Stimulated activated CD4-positive, alpha-beta T cell treated with anti-CD3 and anti-CD28 coated beads, Interleukin-15, amount 100 ng/mL, for 48 hours (primary cell): ENCODE measurements at regions not wholly inside any gene's neighbourhood (a gene's known extent, or its start where the extent isn't known, plus 50 kb on each side); places are given as distances from the start of the nearest gene placed in this dataset.

Experiments
- DNase-seq, 2 donors: peaks; one replicate each; pipeline ENCODE4 v3.0.0-alpha.2; 2020; ENCODE audit warnings: low read depth in 2 of 2

DNA sequence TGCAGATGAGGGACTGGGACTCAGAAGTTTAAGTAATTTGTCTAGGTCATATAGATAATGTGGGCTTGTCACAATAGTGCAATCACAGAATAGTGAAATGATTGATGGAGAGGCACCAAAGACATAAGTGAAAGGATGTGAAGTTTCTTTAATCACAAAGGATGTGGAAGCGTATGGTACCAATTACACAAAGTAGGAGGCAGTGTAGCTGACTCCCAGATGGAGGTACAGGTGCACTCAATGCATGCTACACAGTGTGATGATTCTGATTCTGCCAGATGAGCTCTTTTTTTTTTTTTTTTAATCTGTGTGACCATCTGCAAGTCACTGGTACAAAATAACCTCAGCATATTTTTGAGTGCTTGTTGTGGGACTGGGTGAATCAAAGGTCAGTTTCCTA is 411.3 kb downstream of the SPRY1 start:
- no peak for DNase-seq

DNA sequence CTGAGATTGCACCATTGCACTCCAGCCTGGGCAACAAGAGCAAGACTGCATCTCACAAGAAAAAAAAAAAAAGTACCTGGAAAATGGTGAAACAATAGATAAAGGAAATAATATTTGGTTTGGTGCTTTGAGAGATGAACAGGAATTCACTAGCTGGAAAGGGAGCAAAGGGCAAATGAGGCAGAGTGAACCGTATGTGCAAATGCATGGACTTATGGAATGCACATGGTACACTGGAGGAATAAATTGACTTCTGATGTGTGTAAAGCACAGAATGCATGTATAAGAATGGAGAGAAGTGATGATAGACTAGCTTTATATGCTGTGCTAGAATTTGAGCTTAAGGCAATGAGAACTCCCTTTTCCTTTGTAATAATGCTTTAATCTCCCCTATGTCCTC is 413.3 kb downstream of the SPRY1 start:
- no peak for DNase-seq

DNA sequence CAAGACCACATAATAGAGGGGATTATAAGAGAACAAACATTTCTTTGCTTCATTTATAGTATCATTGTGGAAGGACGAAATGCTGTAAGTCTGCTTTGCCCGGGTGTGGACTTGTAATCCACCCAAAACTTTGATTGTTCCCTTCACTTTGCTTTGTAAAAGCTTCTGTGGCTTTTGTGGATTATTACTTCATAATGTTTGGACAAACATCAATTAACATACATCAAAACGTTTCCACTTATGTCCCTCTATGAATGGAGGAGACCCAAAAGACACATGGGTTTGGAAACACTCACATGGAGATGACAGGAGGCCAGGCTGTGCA is 415.4 kb downstream of the SPRY1 start:
- no peak for DNase-seq

DNA sequence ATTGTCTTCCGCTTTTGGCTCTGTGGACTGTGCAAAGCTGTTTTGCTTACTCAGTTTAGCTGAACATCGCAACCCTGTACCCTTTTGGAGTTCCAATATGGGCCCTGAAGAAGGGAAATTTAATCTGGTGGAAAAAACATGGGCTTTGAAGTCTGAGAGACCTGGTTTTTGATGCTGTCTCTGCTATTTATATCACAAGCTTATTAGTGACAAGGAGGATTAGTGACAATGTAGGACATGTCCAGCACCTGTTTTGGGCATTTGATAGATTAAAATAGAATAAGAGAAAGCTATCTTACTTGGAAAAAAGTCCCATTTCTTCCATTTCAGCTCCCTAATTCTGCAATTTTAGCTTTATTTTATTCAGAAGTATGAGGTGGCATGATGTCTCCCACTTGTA is 417.3 kb downstream of the SPRY1 start:
- DNase-seq = no peak

DNA sequence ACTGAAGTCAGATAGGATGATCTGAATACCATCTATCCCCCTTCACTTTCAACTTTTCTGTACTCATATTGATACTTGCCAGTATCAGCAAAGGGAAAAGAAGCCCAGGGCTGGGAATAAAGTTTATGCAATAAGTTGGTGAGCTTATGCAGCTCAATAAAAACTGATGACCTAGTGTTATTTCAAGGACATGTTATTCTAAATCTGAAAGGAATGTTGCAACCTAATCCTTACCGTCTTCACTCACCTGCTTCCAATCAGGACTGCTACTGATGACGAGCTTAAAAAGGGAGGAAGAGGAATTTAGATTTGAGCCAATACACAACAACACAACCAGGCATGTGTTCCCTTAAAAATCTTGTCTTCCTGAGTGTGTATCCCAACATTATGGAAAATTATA is 419.9 kb downstream of the SPRY1 start:
- DNase-seq = no peak

DNA sequence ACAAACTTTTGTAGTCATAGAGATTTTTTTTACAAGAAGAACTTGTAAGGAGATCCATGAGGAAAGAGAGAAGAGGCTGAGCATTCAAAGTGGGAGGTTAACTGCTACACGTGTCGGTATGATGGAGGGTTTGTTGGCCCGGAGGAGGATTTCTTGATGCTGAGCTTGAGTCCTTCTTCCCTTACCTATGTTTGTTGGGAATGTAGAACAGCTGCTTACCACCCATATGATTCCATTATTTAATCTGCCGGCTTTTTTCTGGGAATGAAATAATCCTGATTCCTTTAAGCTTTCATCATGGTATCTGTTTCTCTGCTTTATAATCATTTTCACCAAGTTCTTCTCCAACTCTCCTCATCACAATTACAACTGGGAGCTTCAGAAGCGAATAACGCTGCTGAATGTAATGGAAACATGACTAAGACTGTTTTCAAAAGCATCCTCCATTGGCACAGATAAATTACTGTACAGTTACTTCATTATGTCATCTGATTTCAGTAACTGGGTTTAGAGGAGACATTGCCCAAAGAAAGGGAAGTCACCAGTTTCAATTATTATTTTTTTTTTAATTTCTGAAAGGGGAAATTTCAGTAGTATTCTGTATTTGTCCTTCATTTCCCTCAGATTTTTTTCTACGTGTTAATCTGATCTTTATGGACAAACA is 420.6 kb downstream of the SPRY1 start:
- no peak for DNase-seq

DNA sequence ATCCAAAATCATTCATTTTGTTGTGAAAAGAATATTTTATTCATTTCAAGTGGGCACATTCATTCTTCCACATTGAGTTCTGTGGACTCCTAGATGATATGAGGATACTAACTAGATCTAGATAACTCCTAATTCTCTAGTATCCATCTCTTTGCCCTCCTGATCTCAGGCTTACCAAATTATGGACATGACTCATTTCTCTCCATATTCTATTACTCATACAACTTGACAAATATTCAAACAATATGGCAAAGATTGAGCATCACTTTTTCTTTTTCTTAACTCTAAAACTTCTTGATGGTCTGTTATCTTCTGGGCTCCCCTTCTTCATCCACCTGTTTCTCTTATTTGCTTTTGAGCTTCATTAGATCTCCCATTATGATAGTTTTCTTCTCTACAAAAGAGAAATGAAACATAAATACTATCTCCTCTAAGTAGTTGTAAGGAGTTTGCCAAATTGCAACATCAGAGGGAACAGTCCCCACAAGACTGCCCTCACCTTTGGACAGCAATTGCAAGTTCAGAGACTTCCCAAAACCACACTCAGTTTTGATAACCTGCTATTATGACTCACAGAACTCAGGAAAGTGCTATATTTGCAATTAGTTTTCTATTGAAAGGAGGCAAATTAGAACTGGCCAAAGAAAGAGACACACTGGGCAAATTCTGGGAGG is 422.9 kb downstream of the SPRY1 start:
- no peak for DNase-seq

DNA sequence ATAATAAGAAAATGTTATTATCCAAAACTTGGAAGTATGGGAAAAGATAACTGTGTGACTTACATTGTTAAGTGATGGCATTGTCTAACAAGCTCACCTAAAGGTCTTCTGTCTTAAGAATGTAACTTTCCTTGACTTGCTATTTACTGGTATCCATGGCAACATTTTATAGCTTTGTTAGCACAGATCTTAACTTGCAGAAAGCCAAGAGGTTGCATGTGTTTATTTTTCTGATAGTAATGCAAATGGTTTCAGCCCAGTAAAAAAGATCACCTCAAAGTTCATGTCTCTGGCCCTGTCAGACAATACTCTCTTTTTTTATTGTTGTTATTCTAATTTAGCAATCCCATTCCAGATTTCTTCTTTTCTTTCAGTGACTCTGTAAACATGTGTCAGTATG is 425.3 kb downstream of the SPRY1 start:
- no peak for DNase-seq

DNA sequence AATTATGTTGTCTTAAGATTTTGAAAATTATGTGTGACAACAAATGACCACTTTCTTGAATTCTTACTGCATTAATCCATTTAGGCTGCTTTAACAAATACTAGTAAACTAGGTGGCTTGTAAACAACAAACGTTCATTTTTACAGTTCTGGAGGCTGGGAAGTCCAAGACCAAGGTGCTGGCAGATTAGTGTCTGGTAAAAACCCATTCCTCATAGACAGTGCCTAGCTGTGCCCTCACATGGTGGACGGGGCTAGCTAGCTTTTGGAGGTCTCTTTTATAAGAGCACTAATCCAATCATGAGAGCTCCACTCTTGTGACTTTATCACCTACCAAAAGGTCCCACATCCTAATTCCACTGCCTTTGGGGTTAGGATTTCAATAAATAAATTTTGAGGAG is 425.8 kb downstream of the SPRY1 start:
- DNase-seq = no peak

DNA sequence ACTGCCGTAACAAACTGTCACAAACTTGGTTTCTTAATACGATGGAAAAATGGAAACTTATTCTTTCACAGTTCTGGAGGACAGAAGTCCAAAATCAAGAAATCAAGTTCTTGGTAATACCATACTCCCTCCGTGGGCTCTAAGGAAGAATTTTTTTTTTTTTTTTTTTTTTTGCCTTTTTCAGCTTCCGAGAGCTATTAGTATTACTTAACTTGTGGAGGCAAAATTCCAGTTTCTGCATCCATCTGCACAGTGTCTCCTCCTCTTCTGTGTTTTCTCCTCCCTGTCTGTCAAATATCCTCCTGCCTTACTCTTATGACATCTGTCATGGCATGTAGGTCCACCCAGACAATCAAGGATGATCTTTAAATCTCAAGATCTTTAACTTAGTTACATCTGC is 426.6 kb downstream of the SPRY1 start:
- no peak for DNase-seq

DNA sequence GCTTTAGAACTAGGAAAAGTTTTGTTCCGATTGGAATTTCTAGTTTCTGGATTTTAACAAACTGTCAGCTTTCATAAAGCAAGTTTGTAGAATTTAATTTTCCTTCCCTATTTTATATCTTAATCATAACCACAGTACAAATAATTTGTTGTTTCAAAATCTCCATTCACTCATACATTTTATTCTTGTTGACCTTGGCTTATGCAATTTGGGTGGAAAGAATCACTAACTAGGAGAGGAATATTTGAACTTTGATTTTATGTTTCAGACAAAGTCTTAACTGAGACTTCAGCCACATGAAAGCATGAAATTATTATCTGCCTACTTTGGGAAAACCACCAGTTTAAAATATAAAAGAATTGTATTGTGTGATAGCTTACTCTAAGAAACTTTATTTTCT is 427.9 kb downstream of the SPRY1 start:
- DNase-seq = no peak

DNA sequence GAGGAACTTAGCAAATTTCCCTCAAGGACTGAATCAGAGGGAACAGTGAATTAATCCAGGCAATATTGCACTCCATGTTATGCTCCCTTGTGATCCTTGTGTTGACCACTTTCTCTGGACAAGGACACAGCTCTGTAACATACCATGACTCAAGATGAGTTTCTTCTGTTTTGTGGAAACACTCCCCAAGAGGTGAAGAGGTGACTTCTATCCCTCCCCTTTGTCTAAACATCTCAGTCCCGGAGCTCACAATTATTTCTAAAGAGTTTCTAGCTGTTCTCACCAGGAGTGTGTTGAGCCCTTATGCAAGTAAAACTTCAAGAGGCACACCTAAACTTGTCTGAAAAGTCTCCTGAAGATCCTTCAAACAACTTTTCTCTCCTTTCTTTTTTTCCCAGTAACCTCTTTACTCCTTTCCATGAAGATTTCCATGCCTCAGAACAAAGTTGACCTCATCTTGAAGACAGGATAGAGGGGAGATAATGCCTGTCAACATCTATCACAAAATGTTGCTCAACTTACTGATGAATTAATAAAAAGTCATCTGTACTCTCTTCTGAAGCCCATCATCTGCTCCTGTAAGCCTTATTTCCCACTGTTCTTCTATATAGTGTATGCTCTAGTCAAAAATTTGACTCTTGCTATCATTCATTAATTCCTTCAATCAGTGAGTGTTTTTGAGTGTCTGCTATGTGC is 429.1 kb downstream of the SPRY1 start:
- no peak for DNase-seq

DNA sequence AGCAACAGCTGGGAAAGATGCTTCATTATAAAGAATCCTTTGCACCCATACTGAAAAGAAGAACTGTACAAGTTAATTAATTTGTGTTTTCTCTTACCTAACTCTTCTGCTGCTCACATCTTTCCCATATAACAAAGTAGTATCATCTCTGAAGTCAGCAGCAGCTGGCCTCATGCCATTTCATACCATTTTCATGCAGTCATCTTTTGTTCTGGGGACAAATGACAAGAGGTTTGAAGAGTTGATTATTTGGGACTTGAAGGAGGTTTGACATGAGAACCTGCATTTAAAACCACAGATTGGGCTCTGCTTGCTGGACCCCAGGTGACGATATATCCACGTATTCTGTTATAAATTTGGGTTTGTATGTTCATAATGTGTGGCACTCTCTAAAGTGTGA is 430.3 kb downstream of the SPRY1 start:
- DNase-seq = no peak

DNA sequence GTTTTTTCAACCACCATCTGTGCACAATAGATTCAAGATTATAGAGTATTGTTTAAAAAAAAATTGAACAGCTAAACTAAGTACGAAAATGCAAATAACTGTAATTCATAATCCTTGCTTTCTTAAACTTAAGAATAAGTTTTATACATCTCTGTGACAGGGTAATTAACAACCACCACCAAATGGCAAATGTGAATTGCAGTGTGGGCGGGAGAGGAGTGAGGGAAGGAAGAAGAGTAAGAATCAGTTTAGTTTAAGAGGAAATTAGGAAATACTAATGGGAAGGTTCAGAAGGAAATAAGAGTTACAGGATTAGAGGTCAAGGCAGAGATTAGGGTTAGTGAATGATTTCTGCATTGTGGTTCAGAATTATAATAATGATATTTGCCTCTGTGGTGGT is 430.9 kb downstream of the SPRY1 start:
- no peak for DNase-seq

DNA sequence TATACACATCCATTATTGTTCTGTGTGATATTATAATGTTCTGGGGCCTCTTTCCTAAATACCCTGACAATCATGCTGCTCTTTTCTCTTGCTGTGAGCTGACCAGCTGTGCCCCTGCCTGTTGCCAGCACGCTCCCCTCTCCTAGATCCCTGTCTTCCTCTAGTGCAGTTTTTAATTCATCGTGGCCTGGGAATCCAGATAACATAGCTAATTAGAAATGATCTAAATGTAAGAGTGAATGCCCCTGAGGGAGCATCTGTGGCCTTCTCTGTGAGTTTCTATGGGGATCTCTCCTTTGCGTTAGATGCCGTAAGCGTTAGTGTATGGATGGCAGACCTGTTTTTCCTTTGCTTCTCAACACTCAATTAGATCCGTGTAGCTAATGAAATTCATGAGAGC is 434.3 kb downstream of the SPRY1 start:
- DNase-seq = no peak

DNA sequence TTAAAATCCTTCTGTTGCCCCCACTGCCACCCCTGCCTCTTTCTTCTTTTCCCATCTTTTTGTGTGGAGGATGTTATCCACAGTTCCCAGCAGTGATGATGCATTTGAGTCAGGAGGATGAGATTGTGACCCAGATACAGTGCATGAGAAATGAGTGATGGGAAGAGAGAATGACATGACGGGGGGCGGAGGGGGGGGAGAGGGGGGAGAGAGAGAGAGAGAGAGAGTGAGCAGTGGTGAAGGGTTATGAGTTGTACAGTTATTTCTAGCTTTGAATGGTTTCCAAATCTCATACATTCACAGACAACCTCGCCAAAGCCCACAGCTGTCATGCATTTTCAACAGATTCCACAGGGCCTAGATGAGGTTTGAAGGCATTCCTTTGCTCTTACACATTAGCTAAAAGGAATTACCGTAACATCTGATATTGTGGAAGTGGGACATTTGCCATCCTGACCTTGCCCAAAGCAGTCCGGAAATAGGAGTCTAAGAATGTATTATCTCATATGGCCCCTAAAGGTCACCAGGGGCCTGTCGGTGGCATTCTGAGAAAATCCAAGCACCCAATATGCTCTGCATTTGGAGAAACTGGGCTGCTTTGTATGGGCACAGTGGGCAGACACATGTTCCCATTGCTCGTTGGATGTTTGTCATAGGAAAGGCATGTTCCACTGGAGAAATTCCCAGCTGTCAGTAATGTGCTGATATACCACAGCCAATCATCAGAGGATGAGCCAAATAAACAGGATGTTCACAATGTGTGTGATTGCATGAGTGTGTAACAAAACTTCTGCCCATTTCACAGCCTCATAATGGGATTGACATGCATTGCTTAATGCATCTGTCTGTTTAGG is 435.8 kb downstream of the SPRY1 start:
- no peak for DNase-seq

DNA sequence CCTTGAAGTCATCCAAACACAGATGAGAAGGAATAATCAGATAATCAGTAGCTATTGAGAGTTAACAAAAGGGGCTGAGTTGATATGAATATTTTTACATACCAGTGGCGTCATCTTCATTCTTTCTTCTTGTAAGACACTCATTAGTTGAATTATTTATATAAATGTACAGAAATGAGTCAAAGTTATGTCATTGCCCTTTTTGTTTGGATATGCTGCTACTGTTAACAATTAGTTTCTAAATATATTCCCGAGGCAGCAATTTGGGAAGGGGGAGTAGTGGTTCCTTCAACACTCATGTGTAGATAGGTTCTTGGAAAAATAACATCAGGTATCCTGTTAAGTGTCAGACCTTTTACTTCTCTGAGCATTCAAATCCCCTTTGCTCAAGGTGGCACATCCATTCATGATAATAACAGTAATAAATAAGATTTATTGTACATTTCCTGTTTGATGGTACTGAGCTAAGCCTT is 436.6 kb downstream of the SPRY1 start:
- DNase-seq = no peak

DNA sequence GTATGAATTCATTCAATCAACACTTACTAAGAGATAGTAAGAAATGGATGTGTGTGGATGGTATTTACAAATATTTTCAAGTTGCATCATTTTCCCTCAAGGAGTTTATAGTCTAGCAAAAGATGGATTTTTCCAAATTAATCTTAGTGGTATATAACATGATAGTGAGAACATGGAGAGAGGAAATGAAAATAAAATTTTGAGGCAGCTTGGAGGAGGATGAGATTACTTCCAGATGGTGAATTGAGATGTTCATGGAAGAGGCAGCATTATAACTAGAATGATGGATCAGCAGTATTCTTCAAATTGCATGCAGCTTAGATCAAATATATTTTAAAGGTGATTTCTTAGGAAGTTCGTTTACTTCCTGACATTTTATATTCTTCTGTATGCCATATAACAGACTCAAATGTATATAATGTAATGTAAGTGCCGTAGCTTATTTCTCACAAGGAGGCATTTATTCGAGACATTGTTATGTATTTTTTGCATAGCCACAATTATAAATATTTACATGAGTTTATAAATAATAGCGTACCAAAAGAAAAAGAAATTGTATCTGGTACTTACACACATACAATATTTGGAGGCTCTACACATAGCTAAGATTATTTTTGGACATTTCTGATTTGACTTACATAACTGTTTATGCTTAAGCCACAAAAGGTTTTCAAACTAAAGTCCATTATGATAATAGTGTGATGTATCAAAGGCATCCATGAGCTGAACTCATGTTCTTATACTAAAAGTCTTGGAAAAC is 439.4 kb downstream of the SPRY1 start:
- no peak for DNase-seq

DNA sequence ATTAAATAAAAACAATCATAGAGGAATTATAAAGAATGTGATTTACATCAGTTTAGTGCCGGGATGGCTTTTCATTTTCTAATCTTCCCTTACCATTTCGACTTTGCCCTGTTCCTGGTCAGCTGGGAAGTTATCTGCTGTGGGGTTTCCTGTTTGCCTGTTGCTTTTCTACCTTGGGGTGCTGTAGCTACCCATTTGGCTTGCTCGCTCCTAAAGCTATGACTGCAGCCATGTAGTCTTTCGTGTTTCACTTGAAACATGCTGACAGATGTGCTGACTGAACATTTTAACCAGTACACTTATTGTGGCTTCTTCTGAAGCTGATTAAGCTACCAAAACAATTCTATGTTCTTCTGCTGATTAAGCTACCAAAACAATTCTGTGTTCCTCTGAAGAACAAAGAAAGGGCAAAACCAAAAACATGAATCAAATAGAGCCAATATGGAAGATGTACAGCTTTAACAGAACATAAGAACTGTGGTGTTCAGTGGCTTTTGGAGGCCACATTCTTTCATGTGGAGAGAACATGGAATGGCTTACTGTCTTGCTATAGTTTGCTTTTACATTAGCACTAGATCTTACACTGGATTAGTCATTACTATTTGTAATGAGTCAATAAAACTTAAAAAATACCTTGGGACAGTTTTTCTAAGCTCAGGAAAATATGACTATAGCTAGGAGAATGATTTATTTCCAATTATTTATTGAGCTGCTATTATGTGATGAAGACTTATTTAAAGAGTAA is 440.4 kb downstream of the SPRY1 start:
- no peak for DNase-seq

DNA sequence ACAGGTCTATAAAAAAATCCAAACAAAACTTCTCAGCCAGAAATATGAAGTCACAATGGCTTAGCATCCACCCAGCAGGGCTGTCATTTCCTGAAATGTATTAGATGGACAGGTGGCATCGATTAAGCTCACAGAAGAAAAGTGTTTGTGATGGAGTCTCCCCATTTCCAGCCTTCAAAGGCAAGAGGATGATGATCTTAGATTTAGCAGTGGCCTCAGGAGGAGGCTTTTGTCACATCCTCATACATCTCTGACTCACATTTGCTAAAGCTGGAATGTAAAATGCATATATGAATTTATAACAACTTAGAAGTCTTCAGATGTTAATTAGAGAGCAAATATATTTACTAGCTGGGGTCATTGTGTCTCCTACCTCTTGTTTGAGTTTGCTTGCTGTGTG is 441.9 kb downstream of the SPRY1 start:
- DNase-seq = no peak

DNA sequence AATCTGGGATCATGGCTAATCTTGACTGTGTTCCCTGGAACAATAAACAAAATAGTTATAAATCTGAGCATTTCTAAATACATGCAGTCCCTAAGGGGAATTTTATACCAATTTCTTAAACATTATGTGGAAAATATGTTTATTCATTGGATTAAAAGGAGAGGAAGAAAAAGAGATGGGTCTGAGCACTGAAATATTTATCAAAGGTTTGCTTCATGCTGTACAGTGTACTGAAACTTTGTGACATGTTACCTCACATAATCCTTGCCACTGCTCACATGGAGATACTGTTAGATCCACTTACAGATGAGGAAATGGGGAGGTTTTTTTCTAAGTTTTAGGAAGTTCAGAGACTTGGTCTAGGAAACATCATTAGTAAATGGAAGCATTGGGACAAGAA is 443.6 kb downstream of the SPRY1 start:
- no peak for DNase-seq
